ENCODE measurements at regions not wholly inside any gene's neighbourhood (a gene's known extent, or its start where the extent isn't known, plus 50 kb on each side); places are given as distances from the start of the nearest gene placed in this dataset.
"Not testable (repeated sequence)": the region's sequence is repeated elsewhere in the genome, so short reads cannot be mapped to it uniquely, and the experiment has no call there.

GRCh38 chr5:62044989-62045388, 261.0 kb upstream of the KIF2A start:
- no peak for DNase-seq

- DNase-seq = no peak
These were observed 259.8 kb upstream of the KIF2A start for GRCh38 chr5:62046191-62046590.

GRCh38 chr5:62051747-62052146, 254.3 kb upstream of the KIF2A start:
- no peak for DNase-seq

- DNase-seq = no peak
These were observed 246.0 kb upstream of the KIF2A start for GRCh38 chr5:62059960-62060359.

- no peak for DNase-seq
These were observed 241.0 kb upstream of the KIF2A start for GRCh38 chr5:62065050-62065449.

- no peak for DNase-seq
These were observed 239.2 kb upstream of the KIF2A start for GRCh38 chr5:62066761-62067277.

GRCh38 chr5:62068554-62068953, 237.5 kb upstream of the KIF2A start:
- DNase-seq = no peak

GRCh38 chr5:62077387-62077786, 228.6 kb upstream of the KIF2A start:
- no peak for DNase-seq

GRCh38 chr5:62077823-62078550, 228.0 kb upstream of the KIF2A start:
- DNase-seq = no peak

GRCh38 chr5:62082370-62082801, 223.6 kb upstream of the KIF2A start:
- no peak for DNase-seq

GRCh38 chr5:62083247-62083646, 222.8 kb upstream of the KIF2A start:
- DNase-seq = no peak

GRCh38 chr5:62083661-62084060, 222.3 kb upstream of the KIF2A start:
- DNase-seq = no peak

GRCh38 chr5:62084391-62084790, 221.6 kb upstream of the KIF2A start:
- no peak for DNase-seq

- DNase-seq = no peak
These were observed 215.1 kb upstream of the KIF2A start for GRCh38 chr5:62090953-62091352.

GRCh38 chr5:62093411-62093810, 212.6 kb upstream of the KIF2A start:
- no peak for DNase-seq

- peak; percentile 61 for DNase-seq
These were observed 212.0 kb upstream of the KIF2A start for GRCh38 chr5:62093976-62094375.

GRCh38 chr5:62097361-62097760, 208.6 kb upstream of the KIF2A start:
- DNase-seq = no peak

GRCh38 chr5:62100201-62100600, 205.8 kb upstream of the KIF2A start:
- DNase-seq = no peak

- DNase-seq = not testable (repeated sequence)
These were observed 202.1 kb upstream of the KIF2A start for GRCh38 chr5:62103863-62104262.

GRCh38 chr5:62111428-62111827, 194.6 kb upstream of the KIF2A start:
- DNase-seq = no peak

- DNase-seq = no peak
These were observed 193.2 kb upstream of the KIF2A start for GRCh38 chr5:62112689-62113228.

GRCh38 chr5:62115014-62115413, 191.0 kb upstream of the KIF2A start:
- DNase-seq = no peak

GRCh38 chr5:62124266-62124665, 181.7 kb upstream of the KIF2A start:
- DNase-seq = no peak

- DNase-seq = no peak
These were observed 179.9 kb upstream of the KIF2A start for GRCh38 chr5:62126090-62126489.
